ENCODE measurements at regions not wholly inside any gene's neighbourhood (a gene's known extent, or its start where the extent isn't known, plus 50 kb on each side); places are given as distances from the start of the nearest gene placed in this dataset.
"Not testable (repeated sequence)": the region's sequence is repeated elsewhere in the genome, so short reads cannot be mapped to it uniquely, and the experiment has no call there.

GRCh38 chr5:135154197-135154596 is 120.2 kb upstream of the PITX1 start:
- no peak for DNase-seq (ENCODE audit: extremely low spot score)
- POLR2A ChIA-PET, result interaction anchor here (0.6 kb wide), 1 partner anchor 36 kb away, joined by 3 read pairs; no protein-coding TSS in a partner anchor
- CTCF ChIA-PET, result no interaction called here
- no peak for TF ChIP-seq SUZ12 (IDR thresholded peaks at IDR 0.05)
- no peak for TF ChIP-seq L3MBTL2 (conservative IDR thresholded peaks at IDR 0.05)
- TF ChIP-seq LEF1 (IDR thresholded peaks at IDR 0.05; ENCODE audit: borderline replicate concordance), result no peak
- TF ChIP-seq HDGF (IDR thresholded peaks at IDR 0.05; ENCODE audit: borderline replicate concordance), result no peak
- TF ChIP-seq CTBP1 (IDR thresholded peaks at IDR 0.05; ENCODE audit: borderline replicate concordance), result no peak
- no peak for TF ChIP-seq ELF4 (IDR thresholded peaks at IDR 0.05)
- no peak for TF ChIP-seq ZNF384 (IDR thresholded peaks at IDR 0.05)
- no peak for TF ChIP-seq NFRKB (IDR thresholded peaks at IDR 0.05)
- no peak for TF ChIP-seq FOXM1 (IDR thresholded peaks at IDR 0.05; ENCODE audit: borderline replicate concordance)
- TF ChIP-seq ARNT (IDR thresholded peaks at IDR 0.05), result no peak
- no peak for TF ChIP-seq PKNOX1 (IDR thresholded peaks at IDR 0.05)
- no peak for TF ChIP-seq FOXK2 (IDR thresholded peaks at IDR 0.05)
- TF ChIP-seq TARDBP (IDR thresholded peaks at IDR 0.05), result no peak
- TF ChIP-seq BHLHE40 (IDR thresholded peaks at IDR 0.05; ENCODE audit: borderline replicate concordance), result no peak
- TF ChIP-seq SP1 (IDR thresholded peaks at IDR 0.05), result no peak
- no peak for TF ChIP-seq FOXA1 (IDR thresholded peaks at IDR 0.05)

GRCh38 chr5:135153661-135154060 is 119.6 kb upstream of the PITX1 start:
- CTCF ChIA-PET, result no interaction called here
- no peak for TF ChIP-seq FOXM1 (IDR thresholded peaks at IDR 0.05; ENCODE audit: borderline replicate concordance)
- TF ChIP-seq NFRKB (IDR thresholded peaks at IDR 0.05), result no peak
- no peak for TF ChIP-seq SUZ12 (IDR thresholded peaks at IDR 0.05)
- no peak for TF ChIP-seq HDGF (IDR thresholded peaks at IDR 0.05; ENCODE audit: borderline replicate concordance)
- no peak for TF ChIP-seq TARDBP (IDR thresholded peaks at IDR 0.05)
- no peak for TF ChIP-seq ZNF384 (IDR thresholded peaks at IDR 0.05)
- TF ChIP-seq PKNOX1 (IDR thresholded peaks at IDR 0.05), result no peak
- TF ChIP-seq FOXA1 (IDR thresholded peaks at IDR 0.05), result no peak
- no peak for TF ChIP-seq BHLHE40 (IDR thresholded peaks at IDR 0.05; ENCODE audit: borderline replicate concordance)
- no peak for TF ChIP-seq ELF4 (IDR thresholded peaks at IDR 0.05)
- TF ChIP-seq CTBP1 (IDR thresholded peaks at IDR 0.05; ENCODE audit: borderline replicate concordance), result no peak
- no peak for TF ChIP-seq ARNT (IDR thresholded peaks at IDR 0.05)
- no peak for TF ChIP-seq L3MBTL2 (conservative IDR thresholded peaks at IDR 0.05)
- TF ChIP-seq SP1 (IDR thresholded peaks at IDR 0.05), result no peak
- no peak for TF ChIP-seq LEF1 (IDR thresholded peaks at IDR 0.05; ENCODE audit: borderline replicate concordance)
- no peak for TF ChIP-seq FOXK2 (IDR thresholded peaks at IDR 0.05)
- DNase-seq (ENCODE audit: extremely low spot score), result no peak
- POLR2A ChIA-PET, result no interaction called here

DNA sequence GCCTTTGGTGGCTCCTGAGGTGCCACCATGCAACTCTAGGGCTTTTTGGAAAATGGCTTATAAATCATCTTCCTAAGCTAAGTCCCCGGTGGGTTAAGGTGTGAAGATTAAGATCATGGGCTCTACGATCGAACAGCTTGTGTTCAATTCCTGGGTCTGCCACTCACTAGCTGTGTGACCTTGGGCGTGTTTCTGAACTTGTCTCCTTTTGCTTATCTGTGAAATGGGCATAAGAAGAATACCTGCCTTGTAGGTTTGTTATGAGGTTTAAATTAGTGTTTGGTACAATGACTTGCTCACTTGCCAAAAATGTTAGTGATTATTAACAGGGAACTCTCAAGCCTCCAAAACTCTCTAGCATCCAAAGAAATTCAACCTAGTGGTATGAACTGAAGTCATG is 119.2 kb upstream of the PITX1 start:
- POLR2A ChIA-PET, result no interaction called here
- CTCF ChIA-PET, result no interaction called here
- DNase-seq (ENCODE audit: extremely low spot score), result no peak
- no peak for TF ChIP-seq FOXM1 (IDR thresholded peaks at IDR 0.05; ENCODE audit: borderline replicate concordance)
- TF ChIP-seq ELF4 (IDR thresholded peaks at IDR 0.05), result no peak
- TF ChIP-seq FOXK2 (IDR thresholded peaks at IDR 0.05), result no peak
- TF ChIP-seq SUZ12 (IDR thresholded peaks at IDR 0.05), result no peak
- TF ChIP-seq PKNOX1 (IDR thresholded peaks at IDR 0.05), result no peak
- TF ChIP-seq LEF1 (IDR thresholded peaks at IDR 0.05; ENCODE audit: borderline replicate concordance), result no peak
- TF ChIP-seq ARNT (IDR thresholded peaks at IDR 0.05), result no peak
- TF ChIP-seq CTBP1 (IDR thresholded peaks at IDR 0.05; ENCODE audit: borderline replicate concordance), result no peak
- no peak for TF ChIP-seq NFRKB (IDR thresholded peaks at IDR 0.05)
- no peak for TF ChIP-seq L3MBTL2 (conservative IDR thresholded peaks at IDR 0.05)

- CTCF ChIA-PET; DNase-seq (ENCODE audit: extremely low spot score); POLR2A ChIA-PET: not testable (repeated sequence)
Observed at GRCh38 chr5:135151660-135152059, 117.6 kb upstream of the PITX1 start.

DNA sequence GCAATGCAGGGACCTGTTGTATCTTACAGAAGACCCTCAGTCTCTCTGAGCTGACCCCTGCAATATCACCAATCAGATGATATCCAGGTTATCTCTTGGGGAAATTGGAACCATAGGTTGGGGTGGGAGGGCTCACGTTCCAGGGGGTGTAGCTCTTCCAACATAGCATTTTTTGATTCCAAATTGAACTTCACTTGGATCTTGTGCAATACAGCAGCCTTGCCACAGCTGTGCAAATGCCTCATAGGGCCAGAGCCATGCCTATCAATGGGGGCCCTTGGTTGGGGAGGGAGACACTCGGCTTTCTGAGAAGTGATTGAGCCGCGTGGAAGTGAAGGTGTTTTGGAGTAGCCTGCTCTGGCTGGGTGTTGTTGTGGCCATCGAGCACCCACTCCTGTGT is 117.2 kb upstream of the PITX1 start:
- TF ChIP-seq PKNOX1 (IDR thresholded peaks at IDR 0.05) (no peak), FOXM1 (IDR thresholded peaks at IDR 0.05; ENCODE audit: borderline replicate concordance) (no peak), FOXA1 (IDR thresholded peaks at IDR 0.05) (no peak), CTBP1 (IDR thresholded peaks at IDR 0.05; ENCODE audit: borderline replicate concordance) (no peak), SP1 (IDR thresholded peaks at IDR 0.05) (no peak), L3MBTL2 (conservative IDR thresholded peaks at IDR 0.05) (no peak), ZNF384 (IDR thresholded peaks at IDR 0.05) (no peak), HDGF (IDR thresholded peaks at IDR 0.05; ENCODE audit: borderline replicate concordance) (no peak), BHLHE40 (IDR thresholded peaks at IDR 0.05; ENCODE audit: borderline replicate concordance) (no peak)
- DNase-seq (ENCODE audit: extremely low spot score), result no peak
- CTCF ChIA-PET, result no interaction called here
- POLR2A ChIA-PET, result no interaction called here

DNA sequence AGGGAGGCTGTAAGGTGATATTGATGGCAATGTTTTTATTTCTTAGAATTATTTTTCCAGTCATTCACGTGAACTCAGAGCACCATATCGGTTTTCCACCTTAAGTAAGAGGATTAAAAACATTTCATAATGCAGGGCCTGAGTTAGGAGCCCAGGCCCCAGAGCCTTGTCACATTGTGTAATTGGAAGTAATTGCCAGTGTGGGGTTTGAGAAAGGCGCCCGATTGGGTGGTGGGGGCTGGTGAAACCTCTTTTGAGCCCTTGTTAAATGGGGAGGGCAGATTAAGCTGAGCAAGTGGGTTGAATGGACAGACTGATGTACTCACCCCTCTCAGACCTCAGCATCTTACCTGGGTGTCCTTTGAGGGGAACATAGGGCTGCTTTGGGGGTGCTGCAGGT is 116.7 kb upstream of the PITX1 start:
- ChIA-PET CTCF (no interaction called here), POLR2A (no interaction called here)
- TF ChIP-seq FOXA1 (IDR thresholded peaks at IDR 0.05) (no peak), LEF1 (IDR thresholded peaks at IDR 0.05; ENCODE audit: borderline replicate concordance) (no peak), L3MBTL2 (conservative IDR thresholded peaks at IDR 0.05) (no peak), ARNT (IDR thresholded peaks at IDR 0.05) (no peak), TARDBP (IDR thresholded peaks at IDR 0.05) (no peak)
- no peak for DNase-seq (ENCODE audit: extremely low spot score)

All from HEK293T (cell line).